NCI-H1092 treated with DMSO at 0.1 percent for 48 hours (cell line): ENCODE measurements at regions not wholly inside any gene's neighbourhood (a gene's known extent, or its start where the extent isn't known, plus 50 kb on each side); places are given as distances from the start of the nearest gene placed in this dataset.
A peak's percentile ranks its signal among the peaks of the same experiment; 100 is the strongest.
"Not testable (repeated sequence)": the region's sequence is repeated elsewhere in the genome, so short reads cannot be mapped to it uniquely, and the experiment has no call there.

ENCODE experiments used
- DNase-seq: peaks from one replicate; lab custom pipeline; 2025; lab: John Stamatoyannopoulos, UW

- no peak for DNase-seq
Observed at GRCh38 chr6:113208726-113209125, 648.4 kb upstream of the MARCKS start.

GRCh38 chr6:113209315-113209714 lies 647.8 kb upstream of the MARCKS start:
- no peak for DNase-seq

DNA sequence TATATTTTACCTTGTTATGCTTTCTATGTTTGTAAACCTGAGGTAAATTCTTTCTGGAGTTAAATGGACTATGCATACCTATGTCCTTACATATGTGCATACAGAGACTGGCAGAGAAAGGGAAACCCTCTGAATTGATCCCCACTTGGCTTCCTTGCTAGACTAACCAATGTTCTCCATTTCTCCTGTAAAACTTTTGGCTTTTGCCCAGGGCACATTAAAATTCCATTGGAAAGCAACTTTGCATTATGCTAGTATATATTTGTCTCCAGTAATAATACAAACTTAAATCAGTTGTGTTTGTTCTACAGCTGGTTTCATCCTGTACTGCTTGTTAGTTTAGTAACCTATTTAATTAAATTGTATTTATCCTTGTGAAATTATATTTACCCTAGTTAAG lies 646.0 kb upstream of the MARCKS start:
- DNase-seq = peak; percentile 1

DNA sequence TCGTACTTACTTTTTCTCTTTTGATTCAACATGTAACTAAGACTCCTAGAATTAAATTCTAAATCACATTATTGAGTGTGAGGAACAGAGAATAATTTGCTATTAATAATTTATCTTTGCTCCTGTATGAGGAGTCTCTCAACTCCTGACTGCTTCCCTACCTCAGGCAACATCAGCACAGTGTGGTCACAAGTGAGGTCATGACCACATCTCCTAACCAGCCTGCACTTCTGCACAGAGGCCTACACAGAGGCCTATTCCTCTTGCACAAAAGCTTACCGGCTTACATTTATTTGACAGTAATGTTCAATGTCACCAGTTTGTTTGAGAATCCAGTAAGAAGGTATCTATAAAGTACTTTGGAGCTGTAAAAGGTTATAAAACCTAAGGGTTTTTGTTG lies 637.4 kb upstream of the MARCKS start:
- DNase-seq = no peak

GRCh38 chr6:113220832-113221231 lies 636.3 kb upstream of the MARCKS start:
- DNase-seq = no peak

DNA sequence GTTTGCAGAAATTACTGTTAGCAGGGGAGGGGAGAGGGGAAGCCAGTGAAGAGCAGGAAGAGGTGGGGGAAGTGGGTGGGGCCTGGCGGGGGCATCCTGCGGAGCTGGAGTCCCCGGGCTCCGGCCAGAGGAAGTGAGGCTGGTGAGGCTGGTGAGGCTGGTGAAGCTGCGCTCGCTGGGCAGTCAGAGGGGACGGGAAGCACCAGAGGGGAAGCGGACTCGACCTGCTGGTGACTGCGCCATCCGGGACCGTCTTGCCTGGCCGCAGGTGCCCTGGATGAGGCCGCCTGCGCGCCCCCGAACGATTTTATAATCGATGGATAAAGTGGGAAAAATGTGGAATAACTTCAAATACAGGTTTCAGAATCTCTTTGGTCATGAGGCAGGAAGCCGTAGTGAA lies 635.3 kb upstream of the MARCKS start:
- no peak for DNase-seq

DNA sequence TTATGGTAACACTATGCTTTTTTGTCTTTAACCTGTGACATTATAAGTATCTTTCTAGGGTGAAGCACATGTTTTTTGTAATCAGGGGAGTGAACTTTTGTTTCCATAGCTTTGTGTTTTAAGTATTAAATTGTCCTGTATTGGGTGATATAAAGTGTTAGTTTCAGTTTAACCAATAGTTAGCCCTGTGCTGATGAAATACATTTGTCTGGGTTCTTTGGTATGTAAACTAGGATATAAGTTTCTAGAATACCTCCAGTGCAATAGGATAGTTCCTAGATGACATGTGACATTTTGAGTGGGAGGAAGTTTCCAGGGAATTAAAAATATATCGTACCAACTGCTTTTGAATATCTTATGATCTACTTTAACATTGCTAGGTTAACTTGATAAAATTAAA lies 611.0 kb upstream of the MARCKS start:
- DNase-seq = no peak

DNA sequence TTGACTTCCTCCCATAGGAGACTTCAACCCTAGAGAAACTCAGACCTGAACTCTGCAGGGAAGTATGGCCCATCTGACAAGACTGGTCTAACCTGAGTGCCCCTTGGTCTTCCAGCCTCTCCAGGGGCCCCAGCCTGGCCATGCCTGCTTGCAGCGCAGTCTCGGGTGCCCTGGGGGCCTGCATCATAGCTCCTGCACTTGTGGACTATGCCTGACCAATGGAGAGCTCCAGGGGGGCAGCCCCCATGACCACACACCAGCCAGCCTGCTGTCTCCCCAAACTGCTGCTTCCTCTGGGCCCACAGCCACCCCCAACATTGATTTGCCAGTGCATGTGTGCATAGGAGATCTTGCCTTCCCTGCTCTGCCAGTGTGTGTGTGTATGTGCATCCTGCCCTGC lies 608.6 kb upstream of the MARCKS start:
- DNase-seq = no peak

- DNase-seq = not testable (repeated sequence)
Observed at GRCh38 chr6:113254194-113254593, 603.0 kb upstream of the MARCKS start.

DNA sequence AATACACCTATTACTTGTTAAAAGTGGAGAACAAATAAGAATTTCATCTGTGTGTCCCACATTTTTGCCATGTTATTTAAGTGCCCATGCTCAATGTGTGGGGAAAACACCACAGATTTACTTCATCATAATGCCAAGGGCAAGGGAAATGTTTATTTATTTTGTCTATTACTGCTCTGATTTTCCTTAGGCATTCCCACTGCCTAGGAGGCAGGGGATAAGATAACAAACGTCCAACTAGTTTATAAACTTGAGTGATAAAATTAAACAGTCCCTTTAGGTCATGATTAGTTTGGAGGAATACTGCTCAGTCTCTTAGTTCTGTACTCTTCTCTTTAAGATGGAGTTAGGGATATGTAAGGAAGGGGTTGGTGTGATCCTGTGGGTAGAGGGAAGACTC lies 598.4 kb upstream of the MARCKS start:
- no peak for DNase-seq

- DNase-seq = no peak
Observed at GRCh38 chr6:113271437-113271836, 585.7 kb upstream of the MARCKS start.

DNA sequence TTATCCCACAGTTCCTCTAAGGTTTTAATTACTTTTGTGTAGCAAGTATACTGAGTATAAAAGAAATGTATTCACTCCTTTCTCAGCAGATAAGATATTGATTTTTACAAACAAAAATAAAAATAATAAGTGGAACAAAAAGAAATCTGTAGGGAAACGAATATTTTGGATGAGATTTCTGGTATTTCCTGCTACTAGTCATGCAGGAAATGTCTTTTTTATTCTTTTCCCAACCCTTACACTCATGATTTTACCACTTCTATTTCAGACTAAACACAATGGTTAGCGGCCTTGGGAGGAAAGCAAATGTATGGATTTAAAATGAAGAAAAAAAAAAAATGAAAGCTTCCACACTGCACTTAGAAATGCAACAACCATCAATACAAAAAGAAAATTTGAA lies 580.5 kb upstream of the MARCKS start:
- no peak for DNase-seq

GRCh38 chr6:113277111-113277510 lies 580.0 kb upstream of the MARCKS start:
- no peak for DNase-seq

GRCh38 chr6:113281014-113281413 lies 576.1 kb upstream of the MARCKS start:
- DNase-seq = no peak

DNA sequence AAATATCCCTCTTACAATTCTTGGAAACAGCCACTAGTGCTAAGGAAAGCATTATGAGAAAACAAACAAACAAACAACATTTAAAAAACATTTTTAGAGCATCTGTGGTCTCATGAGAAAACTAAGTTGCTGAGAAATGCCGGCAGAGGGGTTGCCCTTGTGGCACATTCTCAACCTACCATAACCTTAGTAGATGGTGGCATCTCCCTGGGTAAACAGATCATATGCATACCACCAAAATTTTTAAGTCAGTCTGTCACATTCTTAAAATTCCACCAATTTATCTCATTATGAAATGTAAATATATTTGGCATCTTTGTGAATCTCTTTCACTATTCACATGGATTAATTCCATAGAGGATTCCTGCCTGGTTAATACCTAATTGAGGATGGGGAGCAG lies 575.7 kb upstream of the MARCKS start:
- DNase-seq = no peak

DNA sequence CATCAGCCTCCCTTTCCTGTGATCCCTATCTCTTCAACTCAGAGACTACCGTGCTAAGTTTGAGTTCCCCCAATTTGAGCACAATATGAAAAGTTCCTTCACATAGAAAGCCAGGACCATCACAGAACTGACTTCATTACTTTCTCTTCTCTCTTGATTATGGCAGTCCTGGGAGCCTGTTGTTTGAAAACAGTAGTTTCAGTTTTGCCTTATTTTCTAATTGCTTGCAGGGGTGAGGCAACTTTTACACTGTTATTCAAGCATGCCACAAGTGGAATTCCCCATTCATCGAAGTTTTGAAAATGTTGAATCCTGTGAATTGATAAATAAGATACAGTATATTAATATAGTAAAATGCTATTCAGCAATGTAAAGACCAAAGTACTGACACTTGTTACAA lies 569.7 kb upstream of the MARCKS start:
- DNase-seq = no peak

GRCh38 chr6:113288409-113288808 lies 568.7 kb upstream of the MARCKS start:
- DNase-seq = no peak

- DNase-seq = no peak
Observed at GRCh38 chr6:113289166-113289565, 568.0 kb upstream of the MARCKS start.

DNA sequence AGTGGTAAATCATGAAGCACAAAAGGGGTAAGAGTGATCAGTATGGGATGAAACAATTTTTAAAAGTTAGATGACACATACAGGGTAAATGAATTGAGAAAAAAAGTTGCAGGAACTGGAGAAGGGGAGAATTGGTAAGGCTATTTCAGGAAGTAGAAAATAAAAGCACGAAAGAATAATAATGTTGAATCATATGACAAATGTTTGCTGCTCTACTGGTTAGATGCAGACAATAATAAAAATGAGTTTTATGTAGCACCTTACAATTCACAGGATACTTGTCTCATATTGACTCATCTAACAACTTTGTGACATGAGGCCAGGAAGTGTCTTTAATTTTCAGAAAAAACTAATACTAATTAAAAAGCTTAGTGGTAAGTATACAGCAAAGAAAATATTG lies 566.5 kb upstream of the MARCKS start:
- no peak for DNase-seq

GRCh38 chr6:113291751-113292445 lies 565.2 kb upstream of the MARCKS start:
- no peak for DNase-seq

DNA sequence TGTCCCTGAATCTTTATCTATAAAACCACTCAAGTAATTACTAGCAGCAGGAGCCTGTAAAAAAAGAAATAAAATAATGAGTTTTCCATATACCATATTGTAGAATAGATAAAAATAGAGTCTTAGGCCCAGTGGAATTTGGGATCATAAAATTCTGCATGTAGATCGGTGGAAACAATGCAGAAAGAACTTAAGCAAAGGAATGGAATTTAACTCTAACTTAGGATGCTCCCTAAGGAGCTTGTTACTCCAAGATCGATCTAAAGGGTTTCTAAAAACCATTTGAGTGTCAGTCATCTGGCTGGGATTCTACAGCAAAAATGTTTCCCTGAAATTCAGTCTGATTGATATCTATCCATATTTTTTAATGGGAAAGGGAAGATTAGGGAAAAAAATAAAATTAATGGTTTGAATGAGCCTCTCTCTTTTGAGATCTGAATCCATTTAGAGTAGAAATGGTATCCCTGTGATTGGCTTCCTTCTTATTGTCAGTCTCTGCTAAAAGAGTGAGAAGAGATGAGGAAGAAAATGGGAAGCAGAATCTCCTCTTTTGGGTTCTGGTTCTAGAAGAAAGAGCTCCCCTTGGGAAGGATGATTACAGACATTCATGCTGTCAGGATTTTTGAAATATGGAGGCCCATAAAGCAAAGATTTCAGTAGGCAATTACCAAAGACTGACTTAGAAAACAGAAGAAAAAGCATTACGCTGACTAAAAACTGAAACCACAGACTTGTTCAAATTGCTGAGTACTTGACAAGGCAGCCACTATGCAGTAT lies 564.3 kb upstream of the MARCKS start:
- DNase-seq = no peak

- DNase-seq = no peak
Observed at GRCh38 chr6:113293423-113293740, 563.8 kb upstream of the MARCKS start.

DNA sequence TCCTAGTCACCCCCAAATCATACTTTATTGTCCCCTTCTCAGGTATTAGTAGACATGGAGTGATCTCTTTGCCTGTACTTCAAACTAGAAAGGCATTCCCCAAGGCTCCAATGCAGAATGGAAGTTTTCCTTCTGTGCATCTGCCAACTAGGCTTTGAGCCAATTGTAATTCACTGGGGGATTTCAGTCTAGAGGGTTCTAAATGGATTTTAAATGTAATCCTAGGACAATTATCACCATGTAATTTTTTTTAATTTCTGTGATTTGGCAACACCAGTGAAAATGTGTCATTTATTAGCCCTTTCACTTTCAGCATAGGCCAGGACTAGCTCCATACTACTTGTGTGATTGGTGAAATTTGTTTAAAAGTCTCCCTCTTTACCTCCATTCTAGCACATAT lies 557.6 kb upstream of the MARCKS start:
- DNase-seq = peak; percentile 12

DNA sequence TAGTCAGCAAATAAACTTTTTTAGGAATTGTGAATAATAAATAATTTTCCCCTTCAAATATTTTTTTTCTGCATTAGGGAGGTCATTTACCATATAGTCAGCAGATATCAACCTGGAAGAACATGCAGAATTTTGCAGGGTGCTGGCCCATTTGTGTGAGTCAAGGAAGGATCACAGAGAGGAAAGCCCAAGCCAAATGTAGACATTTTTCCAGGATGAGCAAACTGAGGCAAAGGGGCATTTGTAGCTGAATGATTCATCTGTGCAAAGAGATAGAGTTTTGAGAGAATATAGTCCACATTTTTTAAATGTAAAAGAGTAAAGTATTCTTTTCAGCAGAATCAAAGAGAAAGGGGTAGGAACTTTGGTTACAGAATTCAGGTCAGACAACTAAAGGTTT lies 555.5 kb upstream of the MARCKS start:
- DNase-seq = no peak
